ENCODE measurements at regions not wholly inside any gene's neighbourhood (a gene's known extent, or its start where the extent isn't known, plus 50 kb on each side); places are given as distances from the start of the nearest gene placed in this dataset.
A peak's percentile ranks its signal among the peaks of the same experiment; 100 is the strongest.

DNA sequence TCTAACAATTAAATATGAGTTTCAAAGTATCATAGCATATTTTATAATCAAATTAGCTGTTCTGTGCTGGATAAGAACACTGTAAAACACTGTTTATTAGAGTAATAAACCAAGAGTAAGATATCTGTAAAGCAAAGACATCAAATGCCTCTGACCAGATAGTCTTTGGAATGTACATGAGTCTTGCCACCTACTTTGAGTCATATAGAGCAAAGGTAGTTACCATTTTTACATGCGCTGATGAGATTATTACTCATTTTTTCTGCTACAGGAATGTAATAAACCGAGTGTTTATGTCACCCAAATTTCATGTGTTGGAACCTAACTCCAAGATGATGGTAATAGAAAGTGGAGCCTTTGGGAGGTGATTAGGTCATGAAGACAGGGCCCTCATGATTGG is 654.5 kb downstream of the CETN3 start:
- TF ChIP-seq, protein P1, sequence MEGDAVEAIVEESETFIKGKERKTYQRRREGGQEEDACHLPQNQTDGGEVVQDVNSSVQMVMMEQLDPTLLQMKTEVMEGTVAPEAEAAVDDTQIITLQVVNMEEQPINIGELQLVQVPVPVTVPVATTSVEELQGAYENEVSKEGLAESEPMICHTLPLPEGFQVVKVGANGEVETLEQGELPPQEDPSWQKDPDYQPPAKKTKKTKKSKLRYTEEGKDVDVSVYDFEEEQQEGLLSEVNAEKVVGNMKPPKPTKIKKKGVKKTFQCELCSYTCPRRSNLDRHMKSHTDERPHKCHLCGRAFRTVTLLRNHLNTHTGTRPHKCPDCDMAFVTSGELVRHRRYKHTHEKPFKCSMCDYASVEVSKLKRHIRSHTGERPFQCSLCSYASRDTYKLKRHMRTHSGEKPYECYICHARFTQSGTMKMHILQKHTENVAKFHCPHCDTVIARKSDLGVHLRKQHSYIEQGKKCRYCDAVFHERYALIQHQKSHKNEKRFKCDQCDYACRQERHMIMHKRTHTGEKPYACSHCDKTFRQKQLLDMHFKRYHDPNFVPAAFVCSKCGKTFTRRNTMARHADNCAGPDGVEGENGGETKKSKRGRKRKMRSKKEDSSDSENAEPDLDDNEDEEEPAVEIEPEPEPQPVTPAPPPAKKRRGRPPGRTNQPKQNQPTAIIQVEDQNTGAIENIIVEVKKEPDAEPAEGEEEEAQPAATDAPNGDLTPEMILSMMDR (IDR thresholded peaks at IDR 0.05; ENCODE audit: unreplicated experiment): no peak
- no peak for DNase-seq (ENCODE audit: low spot score, unreplicated experiment)
- H3K9me3 Mint-ChIP-seq (ENCODE audit: low read depth): no peaks in the 10 kb centered on the region
- no peaks in the 10 kb centered on the region for H3K4me1 Mint-ChIP-seq (ENCODE audit: low read depth)
- no peaks in the 10 kb centered on the region for H3K36me3 Mint-ChIP-seq (ENCODE audit: insufficient read depth)
- no peaks in the 10 kb centered on the region for H3K27me3 Mint-ChIP-seq
- H3K4me3 Mint-ChIP-seq (ENCODE audit: low read depth): no peak overlapping the region
- H3K27ac Mint-ChIP-seq: no peak overlapping the region

DNA sequence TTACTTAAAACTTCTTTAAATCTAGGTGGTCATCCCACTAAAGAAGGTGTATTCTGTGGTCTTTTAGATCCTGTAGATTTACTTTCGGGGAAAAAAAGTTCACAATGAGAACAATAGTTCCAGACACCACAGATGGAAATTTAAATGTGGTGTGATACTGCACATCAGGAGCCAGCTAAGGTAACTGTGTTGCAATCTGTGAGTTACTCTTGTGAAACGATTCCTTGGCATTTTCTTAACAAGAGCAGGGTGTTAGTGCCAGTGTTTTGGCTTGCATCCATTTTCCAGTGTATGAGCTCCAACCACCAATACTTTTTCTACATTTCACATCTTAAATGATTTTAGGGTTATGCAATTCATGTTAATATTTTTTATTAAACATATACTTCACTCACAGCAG is 674.5 kb downstream of the CETN3 start:
- Mint-ChIP-seq H3K27me3 (no peaks in the 10 kb centered on the region), H3K4me3 (ENCODE audit: low read depth) (no peak overlapping the region), H3K36me3 (ENCODE audit: insufficient read depth) (no peaks in the 10 kb centered on the region), H3K4me1 (ENCODE audit: low read depth) (no peaks in the 10 kb centered on the region), H3K9me3 (ENCODE audit: low read depth) (peaks cover 3% of the 10 kb centered on the region), H3K27ac (no peak overlapping the region)
- no peak for DNase-seq (ENCODE audit: low spot score, unreplicated experiment)
- TF ChIP-seq, protein P1 (IDR thresholded peaks at IDR 0.05; ENCODE audit: unreplicated experiment): no peak

DNA sequence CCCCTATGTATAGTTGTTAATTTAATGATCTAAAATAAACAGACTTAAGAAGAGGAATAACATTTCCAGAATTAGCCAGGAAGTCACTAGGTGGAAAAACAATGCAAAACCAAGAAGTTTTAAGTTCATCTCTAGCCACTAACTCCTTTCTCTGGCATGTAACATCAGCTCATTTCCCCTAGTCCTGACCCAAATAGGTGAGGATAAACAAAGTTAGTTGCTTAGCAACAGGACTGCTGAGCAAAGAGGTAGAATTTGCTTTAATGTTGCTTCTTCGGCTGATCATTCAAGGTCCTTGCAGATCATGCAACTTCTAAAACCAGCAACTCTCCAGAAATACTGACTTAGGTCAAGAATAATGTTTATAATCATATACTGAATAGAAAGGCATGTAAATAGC is 675.8 kb downstream of the CETN3 start:
- Mint-ChIP-seq H3K27ac (no peak overlapping the region), H3K36me3 (ENCODE audit: insufficient read depth) (no peaks in the 10 kb centered on the region), H3K4me3 (ENCODE audit: low read depth) (no peak overlapping the region), H3K4me1 (ENCODE audit: low read depth) (no peaks in the 10 kb centered on the region), H3K9me3 (ENCODE audit: low read depth) (peaks cover 3% of the 10 kb centered on the region), H3K27me3 (no peaks in the 10 kb centered on the region)
- DNase-seq (ENCODE audit: low spot score, unreplicated experiment): no peak
- TF ChIP-seq, protein P1 (IDR thresholded peaks at IDR 0.05; ENCODE audit: unreplicated experiment): no peak

DNA sequence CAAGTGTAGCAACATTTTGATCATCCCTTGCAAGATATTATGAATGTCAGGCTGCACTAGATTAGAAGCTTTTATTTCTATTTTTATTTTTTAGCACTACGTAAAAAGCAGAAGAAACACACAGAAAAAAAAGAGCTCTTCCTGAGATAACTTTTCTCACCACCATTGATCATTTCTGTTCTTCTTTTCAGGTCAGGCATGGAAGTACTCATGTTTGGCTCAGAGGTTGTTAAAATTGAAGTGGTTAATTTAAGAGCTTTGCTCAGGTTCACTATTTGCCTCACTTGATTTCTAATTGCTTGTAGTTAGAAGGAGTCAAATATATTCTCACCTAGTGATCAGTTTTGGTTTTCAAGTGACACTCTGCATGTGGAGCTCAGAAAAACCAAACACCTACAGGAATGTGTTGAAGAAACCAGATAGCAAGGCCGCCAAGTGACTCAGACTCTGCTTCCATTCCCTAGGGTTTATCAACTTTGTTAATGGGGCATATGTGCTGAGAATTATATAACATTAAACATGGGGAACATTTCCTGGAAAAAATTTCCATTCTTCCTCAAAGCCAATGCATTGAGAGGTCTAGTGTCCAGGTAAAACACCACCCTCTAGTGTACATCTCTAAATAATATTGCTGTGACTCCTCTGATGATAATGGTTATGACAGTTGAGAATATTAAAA is 679.8 kb downstream of the CETN3 start:
- Mint-ChIP-seq H3K27ac (no peak overlapping the region), H3K27me3 (no peaks in the 10 kb centered on the region)

DNA sequence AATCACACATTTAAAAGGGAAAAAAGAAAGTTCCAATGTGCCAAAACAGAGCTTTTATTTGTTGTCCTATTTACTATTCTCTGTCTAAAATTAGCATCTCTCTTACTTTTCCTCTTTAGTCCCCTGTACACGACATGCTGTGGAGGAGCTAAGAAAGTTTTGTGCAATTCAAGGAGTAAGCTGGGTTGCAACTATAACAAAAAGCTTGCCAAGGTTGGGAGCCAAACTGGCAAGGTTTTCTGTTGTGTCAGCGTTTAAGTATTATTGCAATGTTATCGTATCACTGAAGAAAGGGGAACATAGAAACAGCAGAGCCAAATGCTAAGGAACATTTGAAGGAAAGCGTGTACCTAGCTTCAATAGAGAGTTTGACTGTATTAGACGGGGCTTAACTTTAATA is 680.8 kb downstream of the CETN3 start:
- TF ChIP-seq, protein P1 (IDR thresholded peaks at IDR 0.05; ENCODE audit: unreplicated experiment): no peak
- H3K4me1 Mint-ChIP-seq (ENCODE audit: low read depth): no peaks in the 10 kb centered on the region
- no peaks in the 10 kb centered on the region for H3K9me3 Mint-ChIP-seq (ENCODE audit: low read depth)
- DNase-seq (ENCODE audit: low spot score, unreplicated experiment): no peak
- H3K27me3 Mint-ChIP-seq: no peaks in the 10 kb centered on the region
- H3K36me3 Mint-ChIP-seq (ENCODE audit: insufficient read depth): no peaks in the 10 kb centered on the region
- no peak overlapping the region for H3K27ac Mint-ChIP-seq
- no peak overlapping the region for H3K4me3 Mint-ChIP-seq (ENCODE audit: low read depth)

More for the DNA sequence above, 679.8 kb downstream of the CETN3 start:
- Mint-ChIP-seq H3K9me3 (ENCODE audit: low read depth) (no peaks in the 10 kb centered on the region), H3K36me3 (ENCODE audit: insufficient read depth) (no peaks in the 10 kb centered on the region), H3K4me3 (ENCODE audit: low read depth) (no peak overlapping the region), H3K4me1 (ENCODE audit: low read depth) (no peaks in the 10 kb centered on the region)
- TF ChIP-seq, protein P1 (IDR thresholded peaks at IDR 0.05; ENCODE audit: unreplicated experiment): peak; percentile 30
- no peak for DNase-seq (ENCODE audit: low spot score, unreplicated experiment)
